Spinal cord (tissue), 9 donors: ENCODE measurements at regions not wholly inside any gene's neighbourhood (a gene's known extent, or its start where the extent isn't known, plus 50 kb on each side); places are given as distances from the start of the nearest gene placed in this dataset.
A peak's percentile ranks its signal among the peaks of the same experiment; 100 is the strongest.
"Not testable (repeated sequence)": the region's sequence is repeated elsewhere in the genome, so short reads cannot be mapped to it uniquely, and the experiment has no call there.

ENCODE experiments used
- DNase-seq, 6 donors: peaks; one replicate each; pipeline versions ENCODE4 v3.0.0 to v3.0.0-alpha.2; 2013 to 2015; ENCODE audit warnings: low spot score in 6 of 6, low read depth in 4 of 6
- H3K27ac ChIP-seq: one replicate; pipeline ENCODE4 v1.5.1; 2013; ENCODE audit warnings: low read depth, low read length, control low read depth
- H3K27me3 ChIP-seq: one replicate; pipeline ENCODE4 v1.6.1; 2013; ENCODE audit warnings: low read length; ENCODE audit not compliant: control insufficient read depth, insufficient read depth
- H3K36me3 ChIP-seq: one replicate; pipeline ENCODE4 v1.6.1; 2013; ENCODE audit warnings: low read length; ENCODE audit not compliant: control insufficient read depth, insufficient read depth
- H3K4me1 ChIP-seq: one replicate; pipeline ENCODE4 v1.6.1; 2013; ENCODE audit warnings: low read length; ENCODE audit not compliant: control insufficient read depth, insufficient read depth
- H3K4me3 ChIP-seq: one replicate; pipeline ENCODE4 v1.5.1; 2013; ENCODE audit warnings: low read depth, low read length, control low read depth
- H3K9me3 ChIP-seq: one replicate; pipeline ENCODE4 v1.6.1; 2013; ENCODE audit warnings: low read length; ENCODE audit not compliant: control insufficient read depth, insufficient read depth
- WGBS: methylation state at CpG from one replicate; pipeline ENCODE4 v1.1.5; 2013; ENCODE audit warnings: missing lambda C conversion rate; ENCODE audit not compliant: insufficient coverage; 5-methylcytosine and 5-hydroxymethylcytosine counted together
- donor health status: healthy.

DNA sequence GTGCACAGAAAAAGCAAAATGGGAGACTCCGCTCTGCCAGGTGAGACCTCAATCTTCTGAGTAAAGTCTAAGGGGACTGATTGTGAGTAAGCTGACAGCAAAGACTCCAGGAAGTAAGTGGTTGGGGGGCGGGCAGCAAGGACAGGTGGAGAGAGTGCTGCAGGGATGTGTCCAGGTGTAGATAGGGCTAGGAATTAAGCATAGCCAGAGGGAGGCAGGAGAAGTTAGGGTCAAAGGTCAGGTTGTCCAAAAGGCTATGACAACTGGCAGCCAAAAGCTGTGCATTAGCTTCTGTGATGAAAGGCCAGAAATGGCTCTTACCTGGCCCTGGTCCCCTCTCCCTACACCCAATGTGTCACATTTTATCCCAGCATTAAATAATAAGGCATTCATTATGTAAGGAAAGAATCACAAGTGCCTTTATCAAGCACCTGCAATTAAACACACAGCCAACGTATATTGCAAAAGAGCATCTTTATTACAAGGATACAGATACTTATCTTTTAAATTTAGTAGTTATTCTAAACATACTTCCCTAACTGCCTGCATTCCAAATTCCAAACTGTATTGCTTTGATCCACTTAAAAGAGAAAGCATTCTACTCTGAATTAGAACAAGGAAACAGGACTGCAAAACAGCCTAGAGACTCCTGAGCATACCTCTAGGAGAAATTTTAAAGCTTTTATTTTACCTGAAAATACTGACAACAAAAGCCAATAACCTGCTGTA is 247.9 kb downstream of the IRS1 start:
- Histone ChIP-seq H3K27me3 (no peaks in the 10 kb centered on the region), H3K9me3 (no peaks in the 10 kb centered on the region), H3K4me1 (no peaks in the 10 kb centered on the region), H3K36me3 (no peaks in the 10 kb centered on the region), H3K4me3 (no peak overlapping the region), H3K27ac (no peak overlapping the region)
- WGBS, result 97% methylated on average over 2 of the region's 3 CpGs
- DNase-seq, result no peak

DNA sequence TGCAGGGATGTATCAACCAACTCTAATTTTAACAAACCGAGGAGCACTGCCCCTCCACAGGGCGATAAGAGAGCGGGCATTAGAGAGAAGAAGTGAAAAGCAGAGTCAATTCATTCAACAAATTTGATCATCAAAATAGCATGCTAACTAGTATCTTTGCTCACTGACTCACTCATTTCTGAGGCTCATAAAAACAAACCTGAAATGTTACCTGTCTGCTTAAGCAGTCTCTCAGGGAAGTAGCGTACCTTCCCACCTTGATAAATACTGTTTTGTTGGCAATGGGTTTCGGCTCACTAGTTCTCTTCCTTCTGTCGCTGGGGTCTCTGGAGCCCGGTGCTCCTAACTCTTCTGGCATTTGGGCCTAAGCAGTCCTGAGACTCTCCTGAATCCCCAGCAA is 248.8 kb downstream of the IRS1 start:
- no peaks in the 10 kb centered on the region for H3K36me3 ChIP-seq
- DNase-seq, result no peak
- no peaks in the 10 kb centered on the region for H3K27me3 ChIP-seq
- H3K4me1 ChIP-seq, result no peaks in the 10 kb centered on the region
- 94% methylated on average over 7 of the region's 7 CpGs for WGBS
- no peaks in the 10 kb centered on the region for H3K9me3 ChIP-seq
- H3K27ac ChIP-seq, result no peak overlapping the region
- no peak overlapping the region for H3K4me3 ChIP-seq

DNA sequence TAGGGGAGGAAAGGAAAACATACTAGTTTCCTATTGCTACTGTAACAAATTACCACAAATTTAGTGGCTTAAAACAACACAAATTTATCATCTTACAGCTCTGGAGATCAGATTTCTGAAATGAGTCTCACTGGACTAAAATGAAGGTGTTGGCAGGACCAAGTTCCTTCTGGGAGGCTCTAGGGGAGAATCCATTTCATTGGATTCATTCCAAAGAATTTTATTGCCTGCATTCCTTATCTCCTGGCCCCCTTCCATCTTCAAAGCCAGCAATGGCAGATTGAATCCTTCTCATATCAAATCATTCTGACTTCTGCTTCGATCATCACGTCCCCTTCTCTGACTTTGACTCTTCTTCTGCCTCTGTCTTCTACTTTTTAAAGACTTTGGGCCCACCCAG is 250.9 kb downstream of the IRS1 start:
- no peak for DNase-seq
- Histone ChIP-seq H3K36me3 (no peaks in the 10 kb centered on the region), H3K27me3 (no peaks in the 10 kb centered on the region), H3K4me1 (no peaks in the 10 kb centered on the region), H3K9me3 (no peaks in the 10 kb centered on the region), H3K27ac (no peak overlapping the region), H3K4me3 (no peak overlapping the region)
- WGBS, result 100% methylated on average over 2 of the region's 2 CpGs

DNA sequence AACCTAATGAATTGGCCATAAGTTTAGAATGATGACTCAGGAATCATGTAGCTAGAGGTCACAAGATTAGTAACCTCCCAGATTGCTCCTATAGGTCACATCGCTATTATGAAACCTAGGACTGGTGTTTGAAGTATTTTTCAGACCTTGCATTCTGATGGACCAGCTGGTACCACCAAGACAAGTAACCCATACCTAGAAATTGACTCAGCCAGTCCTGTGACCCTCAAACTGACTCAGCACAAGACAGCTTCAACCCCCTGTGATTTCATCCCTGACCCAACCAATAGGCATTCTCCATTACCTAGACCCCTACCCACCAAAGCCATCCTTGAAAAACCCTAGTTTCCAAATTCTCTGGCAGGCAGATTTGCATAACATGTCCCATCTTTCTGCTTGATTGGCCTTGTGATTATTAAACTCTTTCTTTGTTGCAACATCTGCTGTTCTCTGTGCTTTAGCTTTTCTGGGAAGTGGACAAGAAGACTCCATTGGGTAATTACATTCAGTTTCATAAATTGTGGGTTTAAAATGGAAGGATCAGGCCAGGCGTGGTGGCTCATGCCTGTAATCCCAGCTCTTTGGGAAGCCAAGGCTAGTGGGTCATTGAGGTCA is 254.9 kb downstream of the IRS1 start:
- no peak overlapping the region for H3K27ac ChIP-seq
- no peaks in the 10 kb centered on the region for H3K9me3 ChIP-seq
- H3K4me1 ChIP-seq, result no peaks in the 10 kb centered on the region
- H3K36me3 ChIP-seq, result no peaks in the 10 kb centered on the region
- H3K27me3 ChIP-seq, result no peaks in the 10 kb centered on the region
- no peak overlapping the region for H3K4me3 ChIP-seq
- WGBS, result no CpG with 5 or more reads among the region's 2 CpGs
- no peak for DNase-seq

DNA sequence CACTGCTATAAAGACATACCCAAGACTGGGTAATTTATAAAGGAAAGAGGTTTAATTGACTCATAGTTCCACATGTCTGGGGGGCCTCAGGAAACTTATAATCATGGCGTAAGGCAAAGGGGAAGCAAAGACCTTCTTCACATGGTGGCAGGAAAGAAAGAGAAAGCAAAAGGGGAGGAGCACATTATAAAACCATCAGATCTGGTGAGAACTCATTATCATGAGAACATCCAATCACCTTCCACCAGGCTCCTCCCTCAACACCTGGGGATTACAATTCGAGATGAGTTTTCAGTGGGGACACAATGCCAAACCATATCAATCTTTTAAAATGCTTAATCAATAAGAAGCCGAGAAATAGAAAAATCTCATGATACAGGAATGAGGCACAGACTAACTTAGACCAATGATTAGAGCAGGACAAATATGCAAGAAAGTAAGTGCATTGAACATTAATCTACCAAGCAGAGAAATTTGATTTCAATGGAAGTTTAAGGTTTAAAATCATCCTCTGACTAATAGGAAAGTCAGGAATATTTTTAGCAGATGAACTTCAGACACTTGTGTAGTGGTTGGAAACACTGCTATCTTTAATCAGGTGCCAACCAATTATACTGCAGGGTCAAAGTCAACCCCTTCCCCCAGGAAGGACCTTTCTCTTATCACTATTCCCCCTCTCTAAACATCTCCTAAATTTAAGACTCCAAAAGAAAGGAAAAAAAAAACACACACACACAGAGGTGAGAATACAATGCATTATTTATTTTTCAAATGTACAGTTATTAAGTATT is 259.2 kb downstream of the IRS1 start:
- no peak overlapping the region for H3K4me3 ChIP-seq
- no peaks in the 10 kb centered on the region for H3K36me3 ChIP-seq
- no peak for DNase-seq
- H3K27ac ChIP-seq, result no peak overlapping the region
- no peaks in the 10 kb centered on the region for H3K27me3 ChIP-seq
- H3K4me1 ChIP-seq, result no peaks in the 10 kb centered on the region
- H3K9me3 ChIP-seq, result no peaks in the 10 kb centered on the region
- WGBS, result no CpG with 5 or more reads among the region's 3 CpGs

DNA sequence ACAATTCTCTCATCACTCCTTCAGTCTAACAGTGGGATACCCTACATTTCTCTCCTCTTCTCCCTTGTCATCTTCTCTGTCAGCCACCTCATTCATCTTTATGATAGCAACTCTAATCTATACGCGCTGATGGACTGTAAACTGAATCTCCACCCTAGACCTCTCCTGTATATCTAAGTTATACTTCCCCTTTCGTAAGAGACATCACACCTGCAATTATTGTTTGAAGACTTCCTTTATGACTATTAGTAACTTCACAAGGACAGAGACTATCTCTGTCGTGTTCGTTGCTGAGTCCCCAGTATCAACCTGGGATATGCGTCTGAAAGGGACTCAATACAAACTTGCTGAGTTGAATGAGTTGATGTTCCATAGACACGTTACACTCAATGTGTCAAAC is 263.2 kb downstream of the IRS1 start:
- H3K36me3 ChIP-seq, result no peaks in the 10 kb centered on the region
- no peak overlapping the region for H3K4me3 ChIP-seq
- DNase-seq, result no peak
- WGBS, result 100% methylated on average over 5 of the region's 7 CpGs
- no peaks in the 10 kb centered on the region for H3K4me1 ChIP-seq
- H3K27me3 ChIP-seq, result no peaks in the 10 kb centered on the region
- H3K9me3 ChIP-seq, result no peaks in the 10 kb centered on the region
- H3K27ac ChIP-seq, result no peak overlapping the region

DNA sequence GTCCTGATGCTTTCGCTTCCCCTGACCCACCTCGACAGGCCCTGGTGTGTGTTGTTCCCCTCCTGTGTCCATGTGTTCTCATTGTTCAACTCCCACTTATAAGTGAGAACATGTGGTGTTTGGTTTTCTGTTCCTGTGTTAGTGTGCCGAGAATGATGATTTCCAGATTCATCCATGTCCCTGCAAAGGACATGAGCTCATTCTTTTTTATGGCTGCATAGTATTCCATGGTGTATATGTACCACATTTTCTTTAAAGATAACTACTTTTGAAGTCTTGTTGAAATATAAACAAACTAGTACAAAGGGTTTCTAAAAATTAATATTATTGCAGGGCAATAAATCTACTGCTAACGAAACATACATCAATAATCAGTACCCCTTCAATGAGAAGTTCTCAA is 266.6 kb downstream of the IRS1 start:
- H3K4me3 ChIP-seq, H3K27me3 ChIP-seq, H3K36me3 ChIP-seq, H3K4me1 ChIP-seq, H3K27ac ChIP-seq, DNase-seq, H3K9me3 ChIP-seq: not testable (repeated sequence)
- no CpG with 5 or more reads among the region's 4 CpGs for whole genome bisulfite sequencing

DNA sequence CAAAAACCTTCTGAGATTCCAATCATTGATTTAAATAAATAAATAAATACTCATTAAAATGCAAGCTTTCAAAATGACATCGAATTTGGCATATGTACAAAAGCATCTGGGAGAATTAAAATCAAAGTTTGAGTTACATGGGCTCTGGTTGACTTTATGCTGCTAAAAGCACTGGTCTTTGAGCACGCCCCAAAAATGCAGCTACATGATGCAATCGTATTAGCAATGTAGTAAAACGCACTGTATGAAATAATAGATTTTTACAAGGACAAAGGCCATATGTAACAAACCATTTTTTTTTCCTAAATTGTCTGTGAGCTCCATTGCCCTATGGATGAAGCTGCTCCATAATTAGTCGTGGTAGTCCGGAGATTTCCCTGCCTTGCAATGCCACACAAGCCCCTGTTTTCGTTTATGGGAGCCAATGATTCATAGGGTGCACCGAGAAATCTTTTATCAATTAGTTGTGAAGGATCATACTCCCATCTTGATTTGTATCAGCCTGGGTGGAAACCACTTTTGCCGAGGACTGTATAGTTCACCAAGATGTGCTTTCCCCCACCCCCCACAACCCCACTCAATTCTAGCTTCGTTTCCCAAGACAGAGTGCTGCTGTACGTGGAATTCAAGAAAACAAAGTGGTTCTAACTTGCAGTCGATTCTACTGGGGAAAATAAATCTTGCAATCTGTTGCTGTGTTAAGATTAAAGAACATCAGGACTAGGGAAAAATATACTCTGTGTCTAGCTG is 268.4 kb downstream of the IRS1 start:
- Histone ChIP-seq H3K9me3 (no peaks in the 10 kb centered on the region), H3K4me1 (no peaks in the 10 kb centered on the region), H3K36me3 (no peaks in the 10 kb centered on the region), H3K4me3 (no peak overlapping the region), H3K27me3 (no peaks in the 10 kb centered on the region), H3K27ac (no peak overlapping the region)
- WGBS, result 92% methylated on average over 4 of the region's 12 CpGs
- peak in 1 of 6 donors; percentile 64 for DNase-seq

DNA sequence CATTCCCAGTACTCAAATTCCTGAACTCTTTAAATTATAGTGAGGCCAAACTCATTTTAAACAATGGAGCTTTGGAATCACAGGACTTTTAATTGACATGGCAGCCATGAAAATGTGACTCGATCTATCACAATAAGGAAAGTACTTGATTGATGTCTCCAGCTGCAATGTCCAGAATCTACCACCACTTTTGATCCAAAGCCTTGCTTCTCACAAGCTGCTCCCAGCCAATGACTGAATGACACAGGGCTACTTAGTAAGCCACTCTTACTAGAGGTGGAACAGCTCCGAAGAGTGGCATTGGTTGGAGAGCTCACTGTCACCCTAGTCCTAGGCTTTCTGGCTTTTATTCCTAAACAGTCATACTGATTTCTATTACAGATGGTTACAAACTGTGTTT is 270.1 kb downstream of the IRS1 start:
- Histone ChIP-seq H3K36me3 (no peaks in the 10 kb centered on the region), H3K27me3 (no peaks in the 10 kb centered on the region), H3K27ac (no peak overlapping the region), H3K4me1 (no peaks in the 10 kb centered on the region), H3K9me3 (no peaks in the 10 kb centered on the region), H3K4me3 (no peak overlapping the region)
- 90% methylated on average over 2 of the region's 2 CpGs for WGBS
- no peak for DNase-seq
